ENCODE measurements at regions not wholly inside any gene's neighbourhood (a gene's known extent, or its start where the extent isn't known, plus 50 kb on each side); places are given as distances from the start of the nearest gene placed in this dataset.
"Not testable (repeated sequence)": the region's sequence is repeated elsewhere in the genome, so short reads cannot be mapped to it uniquely, and the experiment has no call there.

DNA sequence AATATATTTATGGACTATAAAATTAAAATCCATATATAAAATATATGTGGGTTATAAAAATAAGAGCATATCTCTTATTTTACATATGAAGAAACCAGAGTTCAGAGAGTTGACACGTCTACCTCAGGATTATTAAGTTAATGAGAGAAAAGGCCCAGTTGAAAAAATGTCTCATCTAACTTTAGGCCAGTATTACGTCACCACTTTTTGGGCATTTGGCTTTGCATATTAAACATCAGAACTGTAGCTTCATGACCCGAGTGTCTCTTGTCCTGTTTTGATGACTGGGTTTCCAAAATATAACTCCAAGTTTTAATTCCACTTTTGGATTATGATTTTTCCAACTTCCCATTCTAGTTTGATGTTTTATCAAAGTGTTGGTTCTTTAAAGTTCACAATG, 1026.1 kb downstream of the SLC6A15 start:
- Mint-ChIP-seq H3K36me3 (ENCODE audit: low read depth) (no peaks in the 10 kb centered on the region), H3K4me3 (no peak overlapping the region), H3K27ac (no peak overlapping the region), H3K9me3 (peaks cover 4% of the 10 kb centered on the region), H3K4me1 (no peaks in the 10 kb centered on the region), H3K27me3 (no peaks in the 10 kb centered on the region)
- DNase-seq (no peak), ATAC-seq (no peak)

DNA sequence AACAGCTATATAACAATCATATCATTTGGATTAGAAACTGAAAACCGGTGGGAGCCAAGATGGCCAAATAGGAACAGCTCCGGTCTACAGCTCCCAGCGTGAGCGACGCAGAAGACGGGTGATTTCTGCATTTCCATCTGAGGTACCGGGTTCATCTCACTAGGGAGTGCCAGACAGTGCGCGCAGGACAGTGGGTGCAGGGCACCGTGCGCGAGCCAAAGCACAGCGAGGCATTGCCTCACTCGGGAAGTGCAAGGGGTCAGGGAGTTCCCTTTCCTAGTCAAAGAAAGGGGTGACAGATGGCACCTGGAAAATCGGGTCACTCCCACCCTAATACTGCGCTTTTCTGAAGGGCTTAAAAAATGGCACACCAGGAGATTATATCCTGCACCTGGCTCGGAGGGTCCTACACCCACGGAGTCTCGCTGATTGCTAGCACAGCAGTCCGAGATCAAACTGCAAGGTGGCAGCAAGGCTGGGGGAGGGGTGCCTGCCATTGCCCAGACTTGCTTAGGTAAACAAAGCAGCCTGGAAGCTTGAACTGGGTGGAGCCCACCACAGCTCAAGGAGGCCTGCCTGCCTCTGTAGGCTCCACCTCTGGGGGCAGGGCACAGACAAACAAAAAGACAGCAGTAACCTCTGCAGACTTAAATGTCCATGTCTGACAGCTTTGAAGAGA, 1041.5 kb downstream of the SLC6A15 start:
- H3K9me3 Mint-ChIP-seq; DNase-seq; H3K27me3 Mint-ChIP-seq; ATAC-seq; H3K4me1 Mint-ChIP-seq; H3K27ac Mint-ChIP-seq; H3K36me3 Mint-ChIP-seq (ENCODE audit: low read depth); H3K4me3 Mint-ChIP-seq: not testable (repeated sequence)

DNA sequence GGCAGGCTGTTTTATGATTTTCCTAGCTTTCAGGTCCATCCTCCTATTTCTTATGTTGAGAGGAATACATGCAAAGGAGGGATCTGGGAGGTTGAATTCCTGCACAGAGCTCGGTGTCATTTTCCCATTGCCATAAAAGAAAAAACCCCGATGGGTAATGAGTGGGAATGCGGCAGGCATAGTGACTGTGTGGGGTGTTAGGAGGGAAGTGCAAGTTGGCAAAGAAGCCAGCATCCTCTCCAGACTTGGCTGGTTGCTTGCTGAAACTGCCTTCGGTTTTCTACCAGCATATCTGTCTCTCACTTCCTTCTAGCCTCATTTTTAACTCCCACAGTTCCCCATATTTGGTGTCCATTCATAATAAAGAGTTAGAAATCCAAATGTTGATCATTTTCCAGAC, 1046.1 kb downstream of the SLC6A15 start:
- Mint-ChIP-seq H3K9me3 (no peaks in the 10 kb centered on the region), H3K4me3 (no peak overlapping the region)
- ATAC-seq, result no peak

DNA sequence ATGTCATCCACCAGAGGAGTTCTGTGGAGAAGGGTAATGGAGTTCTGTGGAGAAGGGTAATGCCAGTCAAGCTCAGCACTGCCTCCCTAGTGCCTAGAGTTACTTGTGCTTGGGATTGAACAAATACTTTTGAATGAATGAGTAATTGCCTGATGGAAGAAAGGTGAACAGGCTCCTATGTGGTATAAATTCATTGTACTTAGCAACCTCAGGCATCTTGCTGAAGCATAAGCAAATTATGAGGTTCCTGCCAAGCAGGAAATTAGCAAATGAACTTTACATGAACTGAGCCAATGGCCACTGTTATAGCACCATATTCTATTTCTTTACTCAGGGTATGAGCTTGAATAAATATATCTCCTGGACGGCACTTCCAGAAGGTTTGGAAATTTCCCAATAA, 1047.2 kb downstream of the SLC6A15 start:
- Mint-ChIP-seq H3K27ac (no peak overlapping the region), H3K4me1 (no peaks in the 10 kb centered on the region), H3K27me3 (no peaks in the 10 kb centered on the region), H3K9me3 (peaks cover under 1% of the 10 kb centered on the region), H3K4me3 (no peak overlapping the region), H3K36me3 (ENCODE audit: low read depth) (no peaks in the 10 kb centered on the region)
- DNase-seq (no peak), ATAC-seq (no peak)

More for the DNA sequence above, 1046.1 kb downstream of the SLC6A15 start:
- no peak overlapping the region for H3K27ac Mint-ChIP-seq
- DNase-seq, result no peak
- H3K27me3 Mint-ChIP-seq, result no peaks in the 10 kb centered on the region
- no peaks in the 10 kb centered on the region for H3K4me1 Mint-ChIP-seq
- H3K36me3 Mint-ChIP-seq (ENCODE audit: low read depth), result no peaks in the 10 kb centered on the region

DNA sequence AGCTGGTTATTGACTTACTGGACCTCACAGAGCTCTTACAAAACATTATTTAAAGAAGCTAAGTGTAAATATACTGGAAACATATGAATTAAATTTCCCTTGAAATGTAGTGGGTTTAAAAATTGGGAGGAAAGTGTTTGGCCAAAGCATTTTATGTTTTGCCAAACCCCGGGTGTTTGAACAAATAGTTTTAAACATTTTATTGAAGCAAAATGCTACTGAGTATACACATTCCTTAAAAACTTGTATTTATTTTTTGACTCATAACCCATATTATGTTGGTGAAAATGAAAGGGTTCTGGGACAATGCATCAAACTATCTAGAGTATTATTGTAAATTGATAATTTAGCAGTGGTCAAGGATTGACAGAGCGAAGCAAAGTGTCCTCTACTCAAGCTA, 1048.5 kb downstream of the SLC6A15 start:
- Mint-ChIP-seq H3K4me3 (no peak overlapping the region), H3K27me3 (no peaks in the 10 kb centered on the region)
- ATAC-seq, result no peak

DNA sequence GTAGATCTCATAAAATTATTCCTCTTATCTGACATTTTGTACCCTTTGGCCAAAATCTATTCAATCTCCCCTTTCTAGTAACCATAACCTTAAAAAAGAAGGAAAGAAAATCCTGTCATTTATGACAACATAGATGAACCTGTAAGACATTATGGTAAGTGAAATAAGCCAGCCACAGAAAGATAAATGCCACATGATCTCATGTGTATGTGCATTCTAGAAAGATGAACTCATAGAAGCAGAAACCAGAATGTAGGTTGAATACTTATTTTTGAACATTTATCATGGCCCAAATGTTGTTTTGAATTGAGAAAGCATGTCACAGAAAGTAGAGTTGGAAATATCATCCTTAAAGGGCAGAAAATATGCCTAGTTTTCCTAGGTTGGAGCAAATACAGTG, 1053.6 kb downstream of the SLC6A15 start:
- H3K4me3 Mint-ChIP-seq, result no peak overlapping the region
- no peaks in the 10 kb centered on the region for H3K36me3 Mint-ChIP-seq (ENCODE audit: low read depth)
- no peaks in the 10 kb centered on the region for H3K4me1 Mint-ChIP-seq
- no peak for DNase-seq
- no peak overlapping the region for H3K27ac Mint-ChIP-seq
- no peaks in the 10 kb centered on the region for H3K27me3 Mint-ChIP-seq
- no peak for ATAC-seq
- H3K9me3 Mint-ChIP-seq, result peaks cover 18% of the 10 kb centered on the region

More for the DNA sequence above, 1048.5 kb downstream of the SLC6A15 start:
- Mint-ChIP-seq H3K36me3 (ENCODE audit: low read depth) (no peaks in the 10 kb centered on the region), H3K9me3 (peaks cover 3% of the 10 kb centered on the region), H3K4me1 (no peaks in the 10 kb centered on the region), H3K27ac (no peak overlapping the region)
- DNase-seq, result no peak

DNA sequence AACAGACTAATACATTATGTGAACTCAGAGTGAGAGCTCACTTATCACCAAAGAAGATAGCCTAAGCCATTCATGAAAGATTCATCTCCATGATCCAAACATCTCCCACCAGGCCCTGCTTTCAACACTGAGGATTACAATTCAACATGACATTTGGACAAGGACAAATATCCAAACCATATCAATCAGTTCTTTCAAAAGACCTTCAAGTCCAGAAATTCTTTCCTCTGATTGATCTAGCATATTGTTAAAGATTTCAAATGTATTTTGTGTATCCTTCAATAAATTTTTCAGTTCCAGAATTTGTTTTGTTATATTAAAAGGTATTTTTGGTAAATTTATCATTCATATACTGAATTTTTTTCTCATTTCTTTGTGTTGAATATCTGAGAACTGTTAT, 1055.8 kb downstream of the SLC6A15 start:
- no peak for ATAC-seq
- no peaks in the 10 kb centered on the region for H3K27me3 Mint-ChIP-seq
- H3K9me3 Mint-ChIP-seq, result peaks cover 26% of the 10 kb centered on the region
- no peak overlapping the region for H3K4me3 Mint-ChIP-seq
- H3K4me1 Mint-ChIP-seq, result no peaks in the 10 kb centered on the region
- no peak overlapping the region for H3K27ac Mint-ChIP-seq
- H3K36me3 Mint-ChIP-seq (ENCODE audit: low read depth), result no peaks in the 10 kb centered on the region
- DNase-seq, result no peak

DNA sequence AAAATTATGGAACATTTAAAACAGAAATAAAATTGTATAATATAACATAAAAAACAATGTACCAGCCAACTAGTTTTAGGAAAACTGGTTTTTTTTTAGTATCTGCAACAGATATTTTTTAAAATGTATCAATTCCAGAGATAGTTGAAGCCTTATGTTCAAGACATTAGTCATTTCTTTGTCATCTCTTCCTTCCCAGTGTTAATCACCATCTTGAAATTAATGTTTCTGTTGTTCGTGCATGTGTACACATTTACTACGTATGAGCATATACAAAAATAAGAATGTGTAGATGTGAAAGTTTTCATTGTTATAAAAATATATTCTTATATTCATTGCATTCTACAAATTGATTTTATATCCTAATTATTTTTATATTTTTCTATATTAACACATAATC, 1062.1 kb downstream of the SLC6A15 start:
- ATAC-seq (no peak), DNase-seq (no peak)

DNA sequence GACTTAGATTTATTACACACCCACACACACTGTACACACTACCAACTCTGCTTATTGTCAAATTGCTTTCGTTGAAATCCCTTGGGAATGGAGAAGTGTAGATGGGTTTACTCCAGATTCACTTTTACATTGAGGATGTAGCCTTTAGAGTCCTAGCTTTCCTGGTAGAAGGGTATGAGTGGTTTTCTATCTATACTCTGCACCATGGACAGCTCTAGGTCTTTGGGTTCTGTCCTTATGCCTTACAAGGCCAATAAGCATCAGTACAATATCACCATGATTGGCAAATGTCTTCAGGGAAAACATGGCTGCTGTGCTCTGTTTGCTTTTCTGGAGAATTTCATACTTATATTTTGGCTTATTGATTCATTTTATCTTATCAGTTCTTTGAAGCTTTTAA, 1063.9 kb downstream of the SLC6A15 start:
- Mint-ChIP-seq H3K9me3 (peaks cover 7% of the 10 kb centered on the region), H3K27me3 (no peaks in the 10 kb centered on the region), H3K4me1 (no peaks in the 10 kb centered on the region), H3K27ac (no peak overlapping the region), H3K36me3 (ENCODE audit: low read depth) (no peaks in the 10 kb centered on the region), H3K4me3 (no peak overlapping the region)
- ATAC-seq (no peak), DNase-seq (no peak)

More for the DNA sequence above, 1062.1 kb downstream of the SLC6A15 start:
- Mint-ChIP-seq H3K9me3 (peaks cover 7% of the 10 kb centered on the region), H3K4me3 (no peak overlapping the region), H3K27ac (no peak overlapping the region), H3K27me3 (no peaks in the 10 kb centered on the region), H3K4me1 (no peaks in the 10 kb centered on the region), H3K36me3 (ENCODE audit: low read depth) (no peaks in the 10 kb centered on the region)

DNA sequence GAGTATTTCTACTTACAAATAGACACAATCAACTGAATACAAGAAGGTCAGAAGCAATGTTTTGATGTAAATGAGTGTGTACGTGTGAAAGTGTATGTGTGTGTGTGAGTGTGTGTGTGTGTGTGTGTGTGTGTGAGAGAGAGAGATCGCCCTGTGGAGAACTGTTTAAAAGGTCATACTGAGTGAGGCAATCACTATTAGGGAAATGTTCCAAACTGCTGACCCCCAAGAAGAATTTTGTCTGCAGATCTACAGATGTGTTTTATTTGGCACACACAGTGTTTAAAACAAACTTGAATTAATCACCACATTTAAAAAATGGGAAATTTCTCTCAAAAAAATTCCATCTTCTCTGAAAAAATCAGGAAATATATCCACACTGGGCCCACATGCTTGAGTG, 1069.1 kb downstream of the SLC6A15 start:
- Mint-ChIP-seq H3K27me3 (no peaks in the 10 kb centered on the region), H3K4me3 (no peak overlapping the region), H3K4me1 (no peaks in the 10 kb centered on the region), H3K9me3 (no peaks in the 10 kb centered on the region), H3K27ac (no peak overlapping the region), H3K36me3 (ENCODE audit: low read depth) (no peaks in the 10 kb centered on the region)
- ATAC-seq (no peak), DNase-seq (no peak)

DNA sequence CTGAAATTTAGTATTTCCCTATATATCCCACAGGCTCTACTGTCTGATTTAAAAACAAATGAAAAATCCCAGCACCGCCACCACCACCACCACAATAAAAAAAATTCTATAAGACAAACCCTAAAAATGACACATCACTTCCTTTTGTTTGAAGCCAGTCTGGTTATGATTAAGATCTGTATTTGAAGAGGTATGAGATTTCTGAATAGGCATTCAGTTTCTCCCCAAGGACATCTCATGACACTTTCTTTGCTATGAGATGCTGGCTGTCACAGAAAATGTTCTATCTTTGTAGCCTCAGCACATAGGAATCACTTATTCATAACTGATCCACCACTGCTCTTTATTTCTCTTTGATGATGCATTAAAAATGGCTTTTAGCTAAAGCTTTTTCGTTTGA, 1071.0 kb downstream of the SLC6A15 start:
- no peaks in the 10 kb centered on the region for H3K36me3 Mint-ChIP-seq (ENCODE audit: low read depth)
- no peaks in the 10 kb centered on the region for H3K27me3 Mint-ChIP-seq
- DNase-seq, result no peak
- H3K4me3 Mint-ChIP-seq, result no peak overlapping the region
- H3K4me1 Mint-ChIP-seq, result no peaks in the 10 kb centered on the region
- no peaks in the 10 kb centered on the region for H3K9me3 Mint-ChIP-seq
- no peak for ATAC-seq
- H3K27ac Mint-ChIP-seq, result no peak overlapping the region

DNA sequence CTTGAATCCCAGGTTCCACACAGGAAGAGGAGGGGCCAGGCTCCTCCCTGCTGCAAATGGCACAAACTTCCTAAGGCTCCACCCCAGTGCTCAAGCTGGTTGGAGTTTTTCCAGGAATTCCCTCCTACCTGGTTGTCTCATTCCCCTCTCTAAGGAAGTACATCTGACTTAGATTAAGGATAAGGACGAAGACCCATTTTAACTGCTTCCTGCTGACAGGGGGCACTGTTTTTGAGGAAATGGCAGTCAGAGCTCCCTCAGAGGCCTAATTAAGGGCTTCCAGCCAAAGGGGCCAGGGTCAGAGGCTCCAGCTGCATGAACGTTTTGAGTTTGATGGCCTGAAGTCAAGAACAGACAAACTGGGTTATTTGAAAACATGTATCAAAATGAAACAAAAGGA, 1084.7 kb downstream of the SLC6A15 start:
- Mint-ChIP-seq H3K27me3 (no peaks in the 10 kb centered on the region), H3K4me1 (no peaks in the 10 kb centered on the region), H3K4me3 (no peak overlapping the region), H3K9me3 (no peaks in the 10 kb centered on the region), H3K36me3 (ENCODE audit: low read depth) (no peaks in the 10 kb centered on the region), H3K27ac (no peak overlapping the region)
- ATAC-seq (no peak), DNase-seq (no peak)

DNA sequence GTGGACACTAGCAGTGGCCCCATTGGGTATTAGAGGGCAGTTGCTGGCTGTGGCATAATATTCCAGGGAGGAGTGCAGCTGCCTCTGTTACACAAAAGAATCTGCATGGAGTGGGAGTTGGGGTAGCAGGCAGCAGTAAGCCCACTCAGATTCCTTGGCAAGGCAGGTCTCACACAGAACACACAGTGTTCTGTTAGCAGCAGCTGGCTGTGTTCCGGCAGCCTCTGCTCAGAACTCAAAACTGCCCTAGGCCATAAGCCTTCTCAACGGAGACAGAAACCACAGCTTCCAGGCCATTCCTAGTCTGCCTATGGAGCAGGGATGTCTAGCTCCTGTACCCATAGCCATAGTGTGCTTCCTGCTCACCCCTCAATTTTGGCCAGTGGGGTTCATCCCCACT, 1085.4 kb downstream of the SLC6A15 start:
- DNase-seq (no peak), ATAC-seq (no peak)
- H3K4me1 Mint-ChIP-seq, result no peaks in the 10 kb centered on the region
- H3K36me3 Mint-ChIP-seq (ENCODE audit: low read depth), result no peaks in the 10 kb centered on the region
- no peak overlapping the region for H3K27ac Mint-ChIP-seq
- no peaks in the 10 kb centered on the region for H3K9me3 Mint-ChIP-seq
- no peak overlapping the region for H3K4me3 Mint-ChIP-seq
- no peaks in the 10 kb centered on the region for H3K27me3 Mint-ChIP-seq

DNA sequence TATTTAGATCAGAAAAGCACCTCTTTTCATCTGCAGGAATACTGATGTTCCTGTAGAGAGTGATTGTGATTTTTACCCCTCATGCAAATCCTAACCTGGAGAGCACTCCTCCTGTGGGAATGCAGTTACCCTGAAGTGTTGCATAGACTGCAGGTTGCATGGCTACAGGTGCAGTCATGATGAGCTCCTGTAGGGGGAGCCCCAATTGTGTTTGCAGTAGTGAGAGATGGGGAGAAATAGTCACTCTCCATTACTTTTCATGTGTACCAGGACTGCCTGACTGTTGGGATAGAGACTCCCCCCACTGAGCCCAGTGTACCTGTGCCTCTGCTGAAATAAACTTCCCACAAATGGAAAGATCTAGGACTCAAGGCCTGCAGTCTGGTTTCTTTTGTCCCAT, 1086.5 kb downstream of the SLC6A15 start:
- peak; percentile 39 for DNase-seq
- no peaks in the 10 kb centered on the region for H3K36me3 Mint-ChIP-seq (ENCODE audit: low read depth)
- no peak overlapping the region for H3K4me3 Mint-ChIP-seq
- no peaks in the 10 kb centered on the region for H3K4me1 Mint-ChIP-seq
- no peak overlapping the region for H3K27ac Mint-ChIP-seq
- H3K9me3 Mint-ChIP-seq, result no peaks in the 10 kb centered on the region
- ATAC-seq, result peak; percentile 61
- H3K27me3 Mint-ChIP-seq, result no peaks in the 10 kb centered on the region

DNA sequence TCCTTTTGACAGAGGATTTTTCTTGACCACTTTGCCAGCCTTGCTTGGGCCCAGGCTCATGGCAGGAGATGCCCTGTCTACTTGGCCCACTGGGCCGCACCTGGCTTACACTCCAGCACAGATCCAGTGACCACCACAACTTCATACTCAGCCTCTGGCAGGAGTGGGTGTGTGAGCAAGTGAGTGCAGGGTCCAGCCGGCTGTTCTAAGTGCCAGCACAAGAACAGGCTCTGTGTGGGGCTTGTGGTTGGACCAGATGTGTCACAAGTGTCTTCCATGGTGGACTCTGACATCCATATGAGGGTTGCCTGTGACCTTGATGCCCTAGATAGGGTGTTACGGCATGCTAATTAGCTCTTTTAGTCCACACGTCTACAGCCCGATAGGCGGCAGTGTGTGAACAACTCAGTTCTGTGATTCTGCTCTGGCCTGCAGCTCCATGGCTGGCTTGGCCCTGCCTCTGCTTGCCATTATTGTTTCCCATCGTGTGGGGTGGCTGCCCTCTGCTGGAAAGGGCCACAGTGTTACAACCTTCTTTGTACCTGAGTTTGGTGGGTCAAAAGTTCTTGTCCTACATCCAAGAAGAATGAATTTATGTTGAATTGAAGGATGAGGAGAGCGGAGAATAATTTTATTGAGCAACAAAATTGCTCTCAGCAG, 1089.1 kb downstream of the SLC6A15 start:
- DNase-seq, result peak; percentile 6
- no peak overlapping the region for H3K4me3 Mint-ChIP-seq
- no peaks in the 10 kb centered on the region for H3K36me3 Mint-ChIP-seq (ENCODE audit: low read depth)
- no peak overlapping the region for H3K27ac Mint-ChIP-seq
- no peaks in the 10 kb centered on the region for H3K9me3 Mint-ChIP-seq
- peak; percentile 52 for ATAC-seq
- H3K4me1 Mint-ChIP-seq, result no peaks in the 10 kb centered on the region
- H3K27me3 Mint-ChIP-seq, result no peaks in the 10 kb centered on the region
